PC-9 (cell line): ENCODE measurements at regions not wholly inside any gene's neighbourhood (a gene's known extent, or its start where the extent isn't known, plus 50 kb on each side); places are given as distances from the start of the nearest gene placed in this dataset.

Source experiments
- BruUV-seq: library from RNA; stranded (reverse); fragments of 400-500 nt; replicated peaks from 2 replicates; lab custom pipeline; 2021; lab: Mats Ljungman, UMichigan
- CTCF ChIA-PET: fragments of 300-600 bp; sonication (Branson Sonifier 250); formaldehyde crosslinking; loops from one replicate; lab custom pipeline; 2022; ENCODE audit warnings: antibody characterized with exemption; lab: Charles Lee
- POLR2A ChIA-PET: fragments of 300-600 bp; sonication (Branson Sonifier 250); formaldehyde crosslinking; loops from one replicate; lab custom pipeline; 2022; ENCODE audit warnings: antibody characterized with exemption; ENCODE audit not compliant: unreplicated experiment; lab: Charles Lee
- DNase-seq, 2 experiments: peaks; one replicate each; pipeline versions ENCODE4 v3.0.0 to v3.0.0-alpha.2; 2015 to 2022; ENCODE audit warnings: mixed read lengths in 1 of 2
- H2AFZ ChIP-seq: fragments of 200-600 bp; sonication (generic); 2 replicates; pipeline ENCODE4 v1.8.1; 2017; ENCODE audit warnings: antibody characterized with exemption
- H3F3A ChIP-seq: fragments of 200-600 bp; sonication (generic); 2 replicates; pipeline ENCODE4 v1.8.1; 2017; ENCODE audit warnings: antibody characterized with exemption, mild to moderate bottlenecking, low read depth; ENCODE audit not compliant: insufficient read depth
- H3K27ac ChIP-seq: fragments of 200-600 bp; sonication (generic); 2 replicates; pipeline ENCODE4 v1.6.1; 2016; ENCODE audit warnings: mixed run types
- H3K27me3 ChIP-seq: fragments of 200-600 bp; sonication (generic); 2 replicates; pipeline ENCODE4 v1.6.1; 2016; ENCODE audit warnings: low read depth, mixed run types; ENCODE audit not compliant: insufficient read depth
- H3K36me3 ChIP-seq: fragments of 200-600 bp; sonication (generic); 2 replicates; pipeline ENCODE4 v1.6.1; 2016; ENCODE audit warnings: low read depth, mixed run types
- H3K4me1 ChIP-seq: fragments of 200-600 bp; sonication (generic); replicated peaks from 2 replicates; pipeline ENCODE4 v1.6.1; 2016; ENCODE audit warnings: mixed run types; ENCODE audit not compliant: insufficient read depth
- H3K4me2 ChIP-seq: fragments of 200-600 bp; sonication (generic); 2 replicates; pipeline ENCODE4 v1.6.1; 2017; ENCODE audit warnings: mixed run types
- H3K4me3 ChIP-seq: fragments of 200-600 bp; sonication (generic); 2 replicates; pipeline ENCODE4 v1.6.1; 2016; ENCODE audit warnings: mixed run types
- H3K79me2 ChIP-seq: fragments of 200-600 bp; sonication (generic); 2 replicates; pipeline ENCODE4 v1.6.1; 2017; ENCODE audit warnings: low read depth, mixed run types
- H3K9me2 ChIP-seq: fragments of 200-600 bp; sonication (generic); 2 replicates; pipeline ENCODE4 v1.8.1; 2017; ENCODE audit warnings: mild to moderate bottlenecking; ENCODE audit not compliant: insufficient read depth
- H3K9me3 ChIP-seq: fragments of 200-600 bp; sonication (generic); 2 replicates; pipeline ENCODE4 v1.8.1; 2016; ENCODE audit warnings: low read depth; ENCODE audit not compliant: insufficient read depth
- H4K20me1 ChIP-seq: fragments of 200-600 bp; sonication (generic); 2 replicates; pipeline ENCODE4 v1.8.1; 2017; ENCODE audit not compliant: insufficient read depth
- EZH2 ChIP-seq: fragments of 200-600 bp; sonication (generic); IDR thresholded peaks from 2 replicates; pipeline ENCODE4 v1.8.0; 2017; ENCODE audit warnings: antibody characterized with exemption, low read depth
- intact Hi-C: fragments of 100-400 bp; cut with micrococcal nuclease; formaldehyde crosslinking; loops from one replicate; pipeline ENCODE4 v1.10.0; 2022; ENCODE audit not compliant: unreplicated experiment
- TF ChIP-seq, protein P1 (sequence below): fragments of 200-600 bp; sonication (generic); conservative IDR thresholded peaks from 2 replicates; pipeline ENCODE4 v1.6.1; 2017; ENCODE audit warnings: mixed run types, antibody characterized with exemption, mild to moderate bottlenecking, moderate library complexity

DNA sequence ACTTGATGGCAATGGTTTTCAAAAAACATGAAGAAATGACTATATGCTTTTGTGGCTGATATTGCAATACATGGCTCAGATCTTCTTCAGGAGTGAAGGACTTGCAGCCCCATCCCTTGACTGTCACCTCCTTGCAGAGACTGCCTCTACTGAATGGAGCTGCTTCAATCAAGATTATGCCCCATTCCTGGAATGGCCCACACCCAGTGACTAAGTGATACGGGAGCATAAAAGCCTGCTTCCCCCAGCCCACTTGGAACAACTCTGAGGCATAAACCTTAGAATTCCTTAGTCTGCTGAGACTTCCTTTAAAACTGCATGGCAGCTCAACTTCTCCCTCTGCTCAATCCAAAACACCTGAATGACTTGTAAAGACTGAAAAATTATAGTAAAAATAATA, 957.1 kb downstream of the SORCS3 start:
- no peaks in the 10 kb centered on the region for H3K36me3 ChIP-seq
- ChIA-PET POLR2A (no interaction called here), CTCF (no interaction called here)

DNA sequence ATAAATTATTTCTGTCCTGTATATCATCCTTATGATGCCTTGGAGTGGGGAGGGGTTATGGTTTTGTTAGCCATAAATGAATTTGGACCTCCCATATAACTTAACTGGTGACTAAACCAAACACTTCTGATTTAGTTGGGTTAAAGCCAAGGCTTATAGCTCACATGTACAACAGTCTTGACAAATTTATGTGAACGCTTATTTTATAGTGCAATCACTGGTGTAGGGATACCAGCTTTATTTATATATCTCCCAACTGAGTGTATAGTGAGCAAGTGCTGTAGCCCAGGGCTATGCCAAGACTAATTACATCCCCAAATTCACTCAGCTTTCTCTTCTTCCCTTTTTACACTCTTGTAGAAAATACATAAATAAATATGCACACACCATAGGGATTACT, 956.2 kb downstream of the SORCS3 start:
- CTCF ChIA-PET = no interaction called here
- BruUV-seq = no TSS peak

More for the DNA sequence above, 957.1 kb downstream of the SORCS3 start:
- Histone ChIP-seq H3K27me3 (no peaks in the 10 kb centered on the region), H2AFZ (no peak overlapping the region), H3K27ac (no peak overlapping the region), H3K9me2 (no peaks in the 10 kb centered on the region), H3K4me3 (no peak overlapping the region), H4K20me1 (no peaks in the 10 kb centered on the region), H3F3A (no peaks in the 10 kb centered on the region), H3K9me3 (no peaks in the 10 kb centered on the region), H3K4me2 (no peak overlapping the region), H3K4me1 (no peaks in the 10 kb centered on the region), H3K79me2 (no peaks in the 10 kb centered on the region)
- intact Hi-C loops = no loop called here
- no TSS peak for BruUV-seq
- no peak for DNase-seq
- TF ChIP-seq EZH2 = no peak
- TF ChIP-seq, protein P1, sequence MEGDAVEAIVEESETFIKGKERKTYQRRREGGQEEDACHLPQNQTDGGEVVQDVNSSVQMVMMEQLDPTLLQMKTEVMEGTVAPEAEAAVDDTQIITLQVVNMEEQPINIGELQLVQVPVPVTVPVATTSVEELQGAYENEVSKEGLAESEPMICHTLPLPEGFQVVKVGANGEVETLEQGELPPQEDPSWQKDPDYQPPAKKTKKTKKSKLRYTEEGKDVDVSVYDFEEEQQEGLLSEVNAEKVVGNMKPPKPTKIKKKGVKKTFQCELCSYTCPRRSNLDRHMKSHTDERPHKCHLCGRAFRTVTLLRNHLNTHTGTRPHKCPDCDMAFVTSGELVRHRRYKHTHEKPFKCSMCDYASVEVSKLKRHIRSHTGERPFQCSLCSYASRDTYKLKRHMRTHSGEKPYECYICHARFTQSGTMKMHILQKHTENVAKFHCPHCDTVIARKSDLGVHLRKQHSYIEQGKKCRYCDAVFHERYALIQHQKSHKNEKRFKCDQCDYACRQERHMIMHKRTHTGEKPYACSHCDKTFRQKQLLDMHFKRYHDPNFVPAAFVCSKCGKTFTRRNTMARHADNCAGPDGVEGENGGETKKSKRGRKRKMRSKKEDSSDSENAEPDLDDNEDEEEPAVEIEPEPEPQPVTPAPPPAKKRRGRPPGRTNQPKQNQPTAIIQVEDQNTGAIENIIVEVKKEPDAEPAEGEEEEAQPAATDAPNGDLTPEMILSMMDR = no peak

GRCh38 chr10:105596749-105597148, 955.7 kb downstream of the SORCS3 start:
- Histone ChIP-seq H3K27me3 (no peaks in the 10 kb centered on the region), H3K9me3 (no peaks in the 10 kb centered on the region), H3K4me1 (no peaks in the 10 kb centered on the region), H3K4me3 (no peak overlapping the region), H4K20me1 (no peaks in the 10 kb centered on the region), H3K79me2 (no peaks in the 10 kb centered on the region), H3K36me3 (no peaks in the 10 kb centered on the region), H3K4me2 (no peak overlapping the region), H3F3A (no peaks in the 10 kb centered on the region), H3K9me2 (no peaks in the 10 kb centered on the region), H2AFZ (no peak overlapping the region), H3K27ac (no peak overlapping the region)
- intact Hi-C loops = no loop called here
- ChIA-PET POLR2A (no interaction called here), CTCF (no interaction called here)
- no peak for DNase-seq
- TF ChIP-seq, protein P1 = no peak
- TF ChIP-seq EZH2 = no peak
- BruUV-seq = no TSS peak

More for the DNA sequence above, 956.2 kb downstream of the SORCS3 start:
- no peak for DNase-seq
- Histone ChIP-seq H3K79me2 (no peaks in the 10 kb centered on the region), H3K27me3 (no peaks in the 10 kb centered on the region), H4K20me1 (no peaks in the 10 kb centered on the region), H2AFZ (no peak overlapping the region), H3K4me1 (no peaks in the 10 kb centered on the region), H3K36me3 (no peaks in the 10 kb centered on the region), H3K4me3 (no peak overlapping the region), H3K9me3 (no peaks in the 10 kb centered on the region), H3K9me2 (no peaks in the 10 kb centered on the region), H3K4me2 (no peak overlapping the region), H3K27ac (no peak overlapping the region), H3F3A (no peaks in the 10 kb centered on the region)
- intact Hi-C loops = no loop called here
- POLR2A ChIA-PET = no interaction called here
- TF ChIP-seq EZH2 = no peak
- TF ChIP-seq, protein P1 = no peak
